ENCODE measurements at regions not wholly inside any gene's neighbourhood (a gene's known extent, or its start where the extent isn't known, plus 50 kb on each side); places are given as distances from the start of the nearest gene placed in this dataset.

- no peak overlapping the region for H3K4me3 ChIP-seq
- H3K4me2 ChIP-seq = no peak overlapping the region
- no peaks in the 10 kb centered on the region for H3K79me2 ChIP-seq
- H3K9me3 ChIP-seq (ENCODE audit: low read depth) = no peaks in the 10 kb centered on the region
- no peaks in the 10 kb centered on the region for H3K4me1 ChIP-seq (ENCODE audit: insufficient read depth)
- H2AFZ ChIP-seq = no peak overlapping the region
- H4K20me1 ChIP-seq (ENCODE audit: insufficient read depth, poor library complexity, severe bottlenecking) = no peaks in the 10 kb centered on the region
- no peak overlapping the region for H3K27ac ChIP-seq
- no peaks in the 10 kb centered on the region for H3K27me3 ChIP-seq
- no peaks in the 10 kb centered on the region for H3K9me2 ChIP-seq (replicated peaks; ENCODE audit: insufficient read depth)
- no peaks in the 10 kb centered on the region for H3K36me3 ChIP-seq (replicated peaks; ENCODE audit: insufficient read depth, low read depth)
- DNase-seq (ENCODE audit: low spot score) = no peak
- TF ChIP-seq EZH2 (IDR thresholded peaks at IDR 0.05; ENCODE audit: borderline replicate concordance) (no peak), EZH2phosphoT487 (IDR thresholded peaks at IDR 0.05; ENCODE audit: low read depth, severe bottlenecking, unreplicated experiment) (no peak)
- TF ChIP-seq, protein P1, sequence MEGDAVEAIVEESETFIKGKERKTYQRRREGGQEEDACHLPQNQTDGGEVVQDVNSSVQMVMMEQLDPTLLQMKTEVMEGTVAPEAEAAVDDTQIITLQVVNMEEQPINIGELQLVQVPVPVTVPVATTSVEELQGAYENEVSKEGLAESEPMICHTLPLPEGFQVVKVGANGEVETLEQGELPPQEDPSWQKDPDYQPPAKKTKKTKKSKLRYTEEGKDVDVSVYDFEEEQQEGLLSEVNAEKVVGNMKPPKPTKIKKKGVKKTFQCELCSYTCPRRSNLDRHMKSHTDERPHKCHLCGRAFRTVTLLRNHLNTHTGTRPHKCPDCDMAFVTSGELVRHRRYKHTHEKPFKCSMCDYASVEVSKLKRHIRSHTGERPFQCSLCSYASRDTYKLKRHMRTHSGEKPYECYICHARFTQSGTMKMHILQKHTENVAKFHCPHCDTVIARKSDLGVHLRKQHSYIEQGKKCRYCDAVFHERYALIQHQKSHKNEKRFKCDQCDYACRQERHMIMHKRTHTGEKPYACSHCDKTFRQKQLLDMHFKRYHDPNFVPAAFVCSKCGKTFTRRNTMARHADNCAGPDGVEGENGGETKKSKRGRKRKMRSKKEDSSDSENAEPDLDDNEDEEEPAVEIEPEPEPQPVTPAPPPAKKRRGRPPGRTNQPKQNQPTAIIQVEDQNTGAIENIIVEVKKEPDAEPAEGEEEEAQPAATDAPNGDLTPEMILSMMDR (IDR thresholded peaks at IDR 0.05; ENCODE audit: poor library complexity) = no peak
Measured at GRCh38 chr10:64182671-64183070, 661.5 kb downstream of the REEP3 start.

- WGBS (ENCODE audit: low lambda C conversion rate, missing lambda C conversion rate) = 56% methylated on average over 3 of the region's 3 CpGs
- H3K9me2 ChIP-seq (replicated peaks; ENCODE audit: insufficient read depth) = no peaks in the 10 kb centered on the region
Measured at GRCh38 chr10:64191286-64191685, 670.1 kb downstream of the REEP3 start.

GRCh38 chr10:64196638-64197315, 675.6 kb downstream of the REEP3 start:
- no peak overlapping the region for H3K4me3 ChIP-seq
- no peaks in the 10 kb centered on the region for H3K36me3 ChIP-seq (replicated peaks; ENCODE audit: insufficient read depth, low read depth)
- H3K9me3 ChIP-seq (ENCODE audit: low read depth) = no peaks in the 10 kb centered on the region
- no peaks in the 10 kb centered on the region for H3K4me1 ChIP-seq (ENCODE audit: insufficient read depth)
- no peaks in the 10 kb centered on the region for H3K79me2 ChIP-seq
- H3K9me2 ChIP-seq (replicated peaks; ENCODE audit: insufficient read depth) = no peaks in the 10 kb centered on the region
- H3K4me2 ChIP-seq = no peak overlapping the region
- H3K27ac ChIP-seq = no peak overlapping the region
- no peaks in the 10 kb centered on the region for H4K20me1 ChIP-seq (ENCODE audit: insufficient read depth, poor library complexity, severe bottlenecking)
- no peak overlapping the region for H2AFZ ChIP-seq
- WGBS (ENCODE audit: low lambda C conversion rate, missing lambda C conversion rate) = 99% methylated on average over 27 of the region's 59 CpGs
- H3K27me3 ChIP-seq = no peaks in the 10 kb centered on the region
- TF ChIP-seq EZH2 (IDR thresholded peaks at IDR 0.05; ENCODE audit: borderline replicate concordance) (no peak), EZH2phosphoT487 (IDR thresholded peaks at IDR 0.05; ENCODE audit: low read depth, severe bottlenecking, unreplicated experiment) (no peak)
- TF ChIP-seq, protein P1 (IDR thresholded peaks at IDR 0.05; ENCODE audit: poor library complexity) = no peak
- DNase-seq (ENCODE audit: low spot score) = no peak

More at GRCh38 chr10:64191286-64191685, 670.1 kb downstream of the REEP3 start:
- TF ChIP-seq EZH2phosphoT487 (IDR thresholded peaks at IDR 0.05; ENCODE audit: low read depth, severe bottlenecking, unreplicated experiment) = no peak
- TF ChIP-seq EZH2 (IDR thresholded peaks at IDR 0.05; ENCODE audit: borderline replicate concordance) = no peak
- TF ChIP-seq, protein P1 (IDR thresholded peaks at IDR 0.05; ENCODE audit: poor library complexity) = no peak
- H3K27me3 ChIP-seq = no peaks in the 10 kb centered on the region
- no peak overlapping the region for H2AFZ ChIP-seq
- no peak overlapping the region for H3K4me3 ChIP-seq
- no peak overlapping the region for H3K4me2 ChIP-seq
- no peaks in the 10 kb centered on the region for H4K20me1 ChIP-seq (ENCODE audit: insufficient read depth, poor library complexity, severe bottlenecking)
- DNase-seq (ENCODE audit: low spot score) = no peak
- no peaks in the 10 kb centered on the region for H3K4me1 ChIP-seq (ENCODE audit: insufficient read depth)
- no peaks in the 10 kb centered on the region for H3K79me2 ChIP-seq
- H3K9me3 ChIP-seq (ENCODE audit: low read depth) = peaks cover 3% of the 10 kb centered on the region
- H3K27ac ChIP-seq = no peak overlapping the region
- no peaks in the 10 kb centered on the region for H3K36me3 ChIP-seq (replicated peaks; ENCODE audit: insufficient read depth, low read depth)

All from hepatocyte (in vitro differentiated cells).